Stimulated activated CD4-positive, alpha-beta T cell treated with anti-CD3 and anti-CD28 coated beads, Interleukin-12 subunit alpha, Interleukin-12 subunit beta, amount 100 ng/mL, for 48 hours (primary cell): ENCODE measurements at regions not wholly inside any gene's neighbourhood (a gene's known extent, or its start where the extent isn't known, plus 50 kb on each side); places are given as distances from the start of the nearest gene placed in this dataset.

Source experiments
- DNase-seq, 3 donors: peaks; one replicate each; pipeline ENCODE4 v3.0.0-alpha.2; 2020; ENCODE audit warnings: low read depth in 2 of 3, low spot score in 1 of 3

- no peak for DNase-seq
Measured at GRCh38 chr1:72568113-72568512, 285.8 kb upstream of the NEGR1 start.

GRCh38 chr1:72567521-72567920 lies 285.2 kb upstream of the NEGR1 start:
- no peak for DNase-seq

- no peak for DNase-seq
Measured at GRCh38 chr1:72564749-72565148, 282.4 kb upstream of the NEGR1 start.

- DNase-seq: no peak
Measured at GRCh38 chr1:72557446-72558049, 275.2 kb upstream of the NEGR1 start.

GRCh38 chr1:72547412-72547811 lies 265.1 kb upstream of the NEGR1 start:
- no peak for DNase-seq

- no peak for DNase-seq
Measured at GRCh38 chr1:72540674-72541073, 258.3 kb upstream of the NEGR1 start.

- DNase-seq: no peak
Measured at GRCh38 chr1:72535470-72535869, 253.1 kb upstream of the NEGR1 start.

GRCh38 chr1:72530646-72531045 lies 248.3 kb upstream of the NEGR1 start:
- DNase-seq: no peak

GRCh38 chr1:72526926-72527325 lies 244.6 kb upstream of the NEGR1 start:
- DNase-seq: no peak

GRCh38 chr1:72524021-72524420 lies 241.7 kb upstream of the NEGR1 start:
- no peak for DNase-seq

GRCh38 chr1:72521659-72522058 lies 239.3 kb upstream of the NEGR1 start:
- no peak for DNase-seq

- no peak for DNase-seq
Measured at GRCh38 chr1:72516826-72517225, 234.5 kb upstream of the NEGR1 start.

- DNase-seq: no peak
Measured at GRCh38 chr1:72516264-72516663, 233.9 kb upstream of the NEGR1 start.

- no peak for DNase-seq
Measured at GRCh38 chr1:72498371-72498770, 216.0 kb upstream of the NEGR1 start.

GRCh38 chr1:72489801-72490200 lies 207.5 kb upstream of the NEGR1 start:
- no peak for DNase-seq

GRCh38 chr1:72485801-72486200 lies 203.5 kb upstream of the NEGR1 start:
- no peak for DNase-seq

- DNase-seq: no peak
Measured at GRCh38 chr1:72483846-72484357, 201.6 kb upstream of the NEGR1 start.

- no peak for DNase-seq
Measured at GRCh38 chr1:72482736-72483413, 200.5 kb upstream of the NEGR1 start.

- no peak for DNase-seq
Measured at GRCh38 chr1:72481420-72481970, 199.2 kb upstream of the NEGR1 start.

GRCh38 chr1:72466376-72466775 lies 184.0 kb upstream of the NEGR1 start:
- no peak for DNase-seq

- no peak for DNase-seq
Measured at GRCh38 chr1:72462186-72462905, 180.0 kb upstream of the NEGR1 start.

- no peak for DNase-seq
Measured at GRCh38 chr1:72442262-72442661, 159.9 kb upstream of the NEGR1 start.
